ENCODE measurements at regions not wholly inside any gene's neighbourhood (a gene's known extent, or its start where the extent isn't known, plus 50 kb on each side); places are given as distances from the start of the nearest gene placed in this dataset.
A peak's percentile ranks its signal among the peaks of the same experiment; 100 is the strongest.

GRCh38 chr10:106183041-106183440, 981.5 kb downstream of the SORCS1 start:
- no peak for DNase-seq (ENCODE audit: low spot score)
- TF ChIP-seq CTCF (IDR thresholded peaks at IDR 0.05; ENCODE audit: extremely low read depth, insufficient read depth, missing control alignments): no peak
- in situ Hi-C loops (cut with MboI; ENCODE audit: low pct_unique_long_range_greater_than_20kb, low sequenced_read_pairs, unreplicated experiment): loop anchor here (25.0 kb wide), 1 partner anchor 221 kb away; no protein-coding TSS in a partner anchor

GRCh38 chr10:106182542-106182941, 982.0 kb downstream of the SORCS1 start:
- TF ChIP-seq CTCF (IDR thresholded peaks at IDR 0.05; ENCODE audit: extremely low read depth, insufficient read depth, missing control alignments): no peak
- in situ Hi-C loops (cut with MboI; ENCODE audit: low pct_unique_long_range_greater_than_20kb, low sequenced_read_pairs, unreplicated experiment): loop anchor here (25.0 kb wide), 1 partner anchor 220 kb away; no protein-coding TSS in a partner anchor
- DNase-seq (ENCODE audit: low spot score): no peak

DNA sequence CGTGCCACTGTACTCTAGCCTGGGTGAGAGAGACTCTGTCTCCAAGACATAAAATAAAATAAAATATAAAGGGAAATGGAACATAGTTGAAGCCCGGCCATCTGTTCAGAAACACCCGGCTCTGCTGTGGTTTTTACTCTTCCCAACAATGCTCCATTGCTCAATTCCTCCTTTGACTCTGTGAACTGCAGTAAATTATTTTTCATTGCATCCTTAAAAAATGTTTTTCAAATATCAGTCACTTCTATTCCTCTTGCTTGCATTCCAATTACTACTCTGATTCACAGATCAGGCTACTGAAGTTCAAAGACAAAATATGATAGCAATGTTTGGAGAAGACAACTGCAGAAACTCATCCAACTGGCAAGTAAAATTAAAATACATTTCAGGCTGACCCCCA, 983.0 kb downstream of the SORCS1 start:
- no peak for DNase-seq (ENCODE audit: low spot score)
- in situ Hi-C loops (cut with MboI; ENCODE audit: low pct_unique_long_range_greater_than_20kb, low sequenced_read_pairs, unreplicated experiment): loop anchor here (25.0 kb wide), 1 partner anchor 219 kb away; no protein-coding TSS in a partner anchor

GRCh38 chr10:106179430-106179829, 985.1 kb downstream of the SORCS1 start:
- no peak for TF ChIP-seq CTCF (IDR thresholded peaks at IDR 0.05; ENCODE audit: extremely low read depth, insufficient read depth, missing control alignments)
- in situ Hi-C loops (cut with MboI; ENCODE audit: low pct_unique_long_range_greater_than_20kb, low sequenced_read_pairs, unreplicated experiment): loop anchor here (25.0 kb wide), 1 partner anchor 217 kb away; no protein-coding TSS in a partner anchor
- DNase-seq (ENCODE audit: low spot score): no peak

More for the DNA sequence above, 983.0 kb downstream of the SORCS1 start:
- no peak for TF ChIP-seq CTCF (IDR thresholded peaks at IDR 0.05; ENCODE audit: extremely low read depth, insufficient read depth, missing control alignments)

DNA sequence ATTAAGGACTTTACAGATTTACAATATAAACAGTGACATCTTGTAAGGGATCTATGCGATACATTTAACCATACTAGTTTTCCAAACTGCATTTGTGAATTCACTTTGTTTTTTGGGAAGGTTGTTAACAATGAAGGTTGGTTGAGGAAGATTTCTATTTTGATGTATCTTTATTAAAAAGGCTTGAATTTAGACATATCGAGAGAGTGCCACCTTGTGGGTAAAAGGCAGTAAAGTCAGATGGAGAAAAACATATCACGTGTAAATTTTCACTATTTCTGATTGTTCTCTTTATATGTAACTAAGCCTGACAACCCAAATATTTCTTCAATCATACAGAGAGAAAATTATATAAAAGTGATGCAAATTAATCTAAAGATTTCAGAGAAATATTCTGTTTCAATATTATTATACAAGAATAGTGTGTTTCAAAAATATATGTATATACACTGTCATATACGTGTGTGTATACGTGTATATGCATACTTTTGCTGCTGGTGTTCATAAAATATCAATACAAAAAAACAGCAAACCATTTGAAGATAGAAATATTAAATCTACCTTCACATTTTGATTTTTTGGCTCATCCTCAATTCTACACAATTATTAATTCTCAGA, 988.6 kb downstream of the SORCS1 start:
- DNase-seq (ENCODE audit: low spot score): peak; percentile 8
- in situ Hi-C loops (cut with MboI; ENCODE audit: low pct_unique_long_range_greater_than_20kb, low sequenced_read_pairs, unreplicated experiment): loop anchor here (25.0 kb wide), 1 partner anchor 214 kb away; no protein-coding TSS in a partner anchor
- TF ChIP-seq CTCF (IDR thresholded peaks at IDR 0.05; ENCODE audit: extremely low read depth, insufficient read depth, missing control alignments): peak; percentile 30

DNA sequence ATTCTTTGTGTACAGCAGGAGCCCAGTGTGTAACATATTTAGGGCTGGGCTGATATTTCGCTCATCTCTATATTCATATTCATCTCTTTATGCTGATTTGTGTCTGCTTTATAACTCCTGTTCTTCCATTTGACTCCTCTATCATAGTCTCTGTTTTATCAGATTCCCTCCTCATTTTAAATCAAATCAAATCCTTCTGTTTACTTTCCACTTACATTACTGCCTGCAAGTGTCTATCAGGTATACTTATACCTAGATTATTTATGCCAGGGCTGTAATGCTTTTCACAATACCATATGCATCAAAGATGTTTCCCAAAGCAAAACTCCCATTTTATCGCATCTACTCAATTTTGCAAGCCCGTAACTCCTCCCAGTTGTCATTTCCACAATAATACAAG, 990.7 kb downstream of the SORCS1 start:
- in situ Hi-C loops (cut with MboI; ENCODE audit: low pct_unique_long_range_greater_than_20kb, low sequenced_read_pairs, unreplicated experiment): no loop called here
- DNase-seq (ENCODE audit: low spot score): no peak
- no peak for TF ChIP-seq CTCF (IDR thresholded peaks at IDR 0.05; ENCODE audit: extremely low read depth, insufficient read depth, missing control alignments)

Data from GM13977 (cell line).